ENCODE measurements at regions not wholly inside any gene's neighbourhood (a gene's known extent, or its start where the extent isn't known, plus 50 kb on each side); places are given as distances from the start of the nearest gene placed in this dataset.

DNA sequence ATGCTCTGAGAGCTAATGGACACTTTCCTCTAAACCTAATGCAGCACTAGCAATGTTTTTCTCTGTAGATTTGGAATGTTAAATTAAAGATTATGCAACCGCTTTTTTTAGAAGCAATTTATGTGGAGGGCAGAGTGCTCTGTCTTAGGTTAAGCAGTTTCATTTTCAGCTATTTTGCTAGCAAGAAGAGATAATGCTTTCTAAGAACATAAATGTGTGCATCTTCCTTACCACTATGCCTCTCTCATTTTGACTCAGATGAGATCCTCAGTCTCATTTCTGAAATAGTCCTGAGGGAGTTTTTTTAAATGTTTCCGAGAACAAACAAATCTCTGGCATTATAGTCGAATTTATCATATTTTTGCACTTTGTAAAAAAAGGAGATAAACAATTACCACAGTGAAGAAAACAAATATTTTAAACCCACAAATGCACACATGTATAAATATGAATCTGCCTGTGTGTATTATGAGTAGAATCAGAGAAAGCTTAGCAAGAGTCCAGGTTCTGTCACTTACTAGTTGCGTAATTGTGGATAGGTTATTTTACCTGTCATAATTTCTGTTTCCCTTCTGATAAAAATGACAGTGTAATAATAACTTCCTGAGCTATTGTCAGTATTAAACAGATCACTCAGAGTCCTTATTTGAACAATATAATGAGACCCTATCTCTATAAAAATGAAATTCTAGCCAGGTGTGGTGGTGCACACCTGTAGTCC lies 207.7 kb upstream of the CRIM1 start:
- Histone ChIP-seq H3K4me1 (no peaks in the 10 kb centered on the region), H3K27me3 (no peaks in the 10 kb centered on the region), H3K36me3 (no peaks in the 10 kb centered on the region), H3K9me3 (no peaks in the 10 kb centered on the region), H3K4me3 (no peak overlapping the region), H3K27ac (no peak overlapping the region)
- WGBS, 2 donors, result 70 to 74% methylated on average over 4 of the region's 4 CpGs
- no peak for DNase-seq (ENCODE audit: low spot score in 2 of 2)
- TF ChIP-seq EP300 (IDR thresholded peaks at IDR 0.05) (no peak), POLR2A (IDR thresholded peaks at IDR 0.05) (no peak)
- TF ChIP-seq, protein P1, sequence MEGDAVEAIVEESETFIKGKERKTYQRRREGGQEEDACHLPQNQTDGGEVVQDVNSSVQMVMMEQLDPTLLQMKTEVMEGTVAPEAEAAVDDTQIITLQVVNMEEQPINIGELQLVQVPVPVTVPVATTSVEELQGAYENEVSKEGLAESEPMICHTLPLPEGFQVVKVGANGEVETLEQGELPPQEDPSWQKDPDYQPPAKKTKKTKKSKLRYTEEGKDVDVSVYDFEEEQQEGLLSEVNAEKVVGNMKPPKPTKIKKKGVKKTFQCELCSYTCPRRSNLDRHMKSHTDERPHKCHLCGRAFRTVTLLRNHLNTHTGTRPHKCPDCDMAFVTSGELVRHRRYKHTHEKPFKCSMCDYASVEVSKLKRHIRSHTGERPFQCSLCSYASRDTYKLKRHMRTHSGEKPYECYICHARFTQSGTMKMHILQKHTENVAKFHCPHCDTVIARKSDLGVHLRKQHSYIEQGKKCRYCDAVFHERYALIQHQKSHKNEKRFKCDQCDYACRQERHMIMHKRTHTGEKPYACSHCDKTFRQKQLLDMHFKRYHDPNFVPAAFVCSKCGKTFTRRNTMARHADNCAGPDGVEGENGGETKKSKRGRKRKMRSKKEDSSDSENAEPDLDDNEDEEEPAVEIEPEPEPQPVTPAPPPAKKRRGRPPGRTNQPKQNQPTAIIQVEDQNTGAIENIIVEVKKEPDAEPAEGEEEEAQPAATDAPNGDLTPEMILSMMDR (IDR thresholded peaks at IDR 0.05), result no peak

DNA sequence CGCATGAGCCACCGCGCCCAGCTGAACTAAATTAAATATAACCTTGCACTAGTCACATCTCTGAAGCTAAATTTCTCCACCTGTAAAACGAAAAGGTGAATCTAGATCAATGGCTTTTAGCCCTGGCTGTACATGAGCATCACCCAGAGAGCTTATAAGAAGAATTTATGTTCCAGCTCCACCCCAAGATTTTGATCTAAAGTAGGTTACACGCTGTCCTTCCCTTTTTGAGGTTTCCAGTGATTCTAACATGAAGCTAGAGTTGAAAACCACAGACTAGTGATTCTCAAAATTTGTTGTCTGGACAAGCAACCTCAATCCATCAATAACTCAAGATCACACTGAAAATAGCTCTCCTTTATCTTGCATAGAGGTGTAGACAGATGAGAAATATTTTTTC lies 208.8 kb upstream of the CRIM1 start:
- 89 to 92% methylated on average over 5 of the region's 5 CpGs for WGBS, 2 donors
- H3K27me3 ChIP-seq, result no peaks in the 10 kb centered on the region
- H3K4me1 ChIP-seq, result no peaks in the 10 kb centered on the region
- no peak for DNase-seq (ENCODE audit: low spot score in 2 of 2)
- no peak overlapping the region for H3K4me3 ChIP-seq
- TF ChIP-seq EP300 (IDR thresholded peaks at IDR 0.05) (no peak), POLR2A (IDR thresholded peaks at IDR 0.05) (no peak)
- TF ChIP-seq, protein P1 (IDR thresholded peaks at IDR 0.05), result no peak
- H3K36me3 ChIP-seq, result no peaks in the 10 kb centered on the region
- no peaks in the 10 kb centered on the region for H3K9me3 ChIP-seq
- no peak overlapping the region for H3K27ac ChIP-seq

DNA sequence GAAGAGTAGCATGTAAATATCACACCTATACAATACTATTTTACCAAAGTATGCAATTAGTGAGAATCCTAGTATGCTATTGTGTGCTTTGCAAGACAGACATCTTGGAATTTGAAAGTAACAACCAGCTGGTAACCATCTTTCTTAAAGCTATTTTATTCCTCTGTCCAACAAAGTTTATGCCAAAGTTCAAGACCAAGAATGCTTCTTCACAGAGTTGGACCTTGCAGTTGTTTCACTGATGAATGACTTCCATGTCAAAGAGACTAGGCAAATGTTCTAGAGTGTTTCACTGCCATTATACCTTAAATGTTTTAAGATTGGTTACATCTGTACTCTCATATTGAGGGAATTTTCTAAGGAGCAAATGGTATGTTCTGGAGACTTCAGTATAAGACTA lies 215.2 kb upstream of the CRIM1 start:
- no peaks in the 10 kb centered on the region for H3K4me1 ChIP-seq
- TF ChIP-seq, protein P1 (IDR thresholded peaks at IDR 0.05), result no peak
- no peak for TF ChIP-seq POLR2A (IDR thresholded peaks at IDR 0.05)
- TF ChIP-seq EP300 (IDR thresholded peaks at IDR 0.05), result no peak
- H3K27me3 ChIP-seq, result no peaks in the 10 kb centered on the region
- H3K27ac ChIP-seq, result no peak overlapping the region
- no peaks in the 10 kb centered on the region for H3K36me3 ChIP-seq
- no peak overlapping the region for H3K4me3 ChIP-seq
- DNase-seq (ENCODE audit: low spot score in 2 of 2), result no peak
- no peaks in the 10 kb centered on the region for H3K9me3 ChIP-seq

DNA sequence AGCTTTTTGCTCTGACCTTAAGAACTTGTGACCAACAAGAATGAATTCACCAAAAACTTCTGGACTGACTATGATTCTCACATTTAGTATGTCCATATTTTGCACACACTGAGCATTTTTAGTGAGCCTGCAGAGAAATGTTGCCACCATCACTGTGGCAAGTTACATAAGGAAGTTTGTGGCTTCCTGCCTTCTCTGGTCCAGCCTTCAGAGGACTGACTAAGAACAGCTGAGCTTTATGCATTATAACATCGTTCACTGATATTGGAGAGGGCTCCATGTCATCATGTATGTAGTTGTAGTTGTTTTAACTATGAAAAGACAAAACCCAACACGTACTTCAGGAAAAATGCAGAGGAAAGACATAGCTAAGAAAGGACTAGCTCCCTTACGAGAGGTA lies 218.0 kb upstream of the CRIM1 start:
- Histone ChIP-seq H3K4me1 (no peaks in the 10 kb centered on the region), H3K4me3 (no peak overlapping the region), H3K36me3 (no peaks in the 10 kb centered on the region), H3K9me3 (no peaks in the 10 kb centered on the region), H3K27ac (no peak overlapping the region), H3K27me3 (no peaks in the 10 kb centered on the region)
- TF ChIP-seq POLR2A (IDR thresholded peaks at IDR 0.05) (no peak), EP300 (IDR thresholded peaks at IDR 0.05) (no peak)
- TF ChIP-seq, protein P1 (IDR thresholded peaks at IDR 0.05), result no peak
- WGBS, 2 donors, result 69 to 70% methylated on average over 3 of the region's 3 CpGs
- no peak for DNase-seq (ENCODE audit: low spot score in 2 of 2)

DNA sequence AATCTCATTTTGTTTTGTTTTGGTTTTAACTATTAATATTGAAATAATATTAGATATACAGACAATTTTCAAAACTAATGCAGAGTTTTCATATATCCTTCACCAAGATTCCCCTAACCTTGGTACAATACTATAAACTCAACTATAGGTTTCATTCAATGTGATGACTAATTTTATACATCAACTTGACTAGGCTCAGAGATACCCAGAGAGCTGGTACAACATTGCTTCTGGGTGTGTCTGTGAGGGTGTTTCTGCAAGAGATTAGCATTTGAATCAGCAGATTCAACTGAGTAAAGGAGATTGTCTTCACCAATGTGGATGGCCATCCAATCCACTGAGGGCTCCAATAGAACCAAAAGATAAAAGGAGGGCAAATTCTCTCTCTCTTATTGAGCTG lies 221.3 kb upstream of the CRIM1 start:
- H3K9me3 ChIP-seq, result no peaks in the 10 kb centered on the region
- H3K4me3 ChIP-seq, result no peak overlapping the region
- no peak for DNase-seq (ENCODE audit: low spot score in 2 of 2)
- H3K4me1 ChIP-seq, result no peaks in the 10 kb centered on the region
- no peak overlapping the region for H3K27ac ChIP-seq
- H3K27me3 ChIP-seq, result no peaks in the 10 kb centered on the region
- H3K36me3 ChIP-seq, result no peaks in the 10 kb centered on the region
- TF ChIP-seq EP300 (IDR thresholded peaks at IDR 0.05) (no peak), POLR2A (IDR thresholded peaks at IDR 0.05) (no peak)
- TF ChIP-seq, protein P1 (IDR thresholded peaks at IDR 0.05), result no peak

All from tibial nerve (tissue), 4 donors.